ENCODE measurements at regions not wholly inside any gene's neighbourhood (a gene's known extent, or its start where the extent isn't known, plus 50 kb on each side); places are given as distances from the start of the nearest gene placed in this dataset.

GRCh38 chr7:113389112-113389646, 270.8 kb upstream of the SMIM30 start:
- TF ChIP-seq EP300 (IDR thresholded peaks at IDR 0.05; ENCODE audit: low read depth) = no peak
- no peak for TF ChIP-seq CTCF (IDR thresholded peaks at IDR 0.05)
- TF ChIP-seq POLR2AphosphoS5 (IDR thresholded peaks at IDR 0.05) = no peak
- no peak for TF ChIP-seq POLR2A (IDR thresholded peaks at IDR 0.05)

All from transverse colon (tissue), 4 donors.